ENCODE measurements at regions not wholly inside any gene's neighbourhood (a gene's known extent, or its start where the extent isn't known, plus 50 kb on each side); places are given as distances from the start of the nearest gene placed in this dataset.

DNA sequence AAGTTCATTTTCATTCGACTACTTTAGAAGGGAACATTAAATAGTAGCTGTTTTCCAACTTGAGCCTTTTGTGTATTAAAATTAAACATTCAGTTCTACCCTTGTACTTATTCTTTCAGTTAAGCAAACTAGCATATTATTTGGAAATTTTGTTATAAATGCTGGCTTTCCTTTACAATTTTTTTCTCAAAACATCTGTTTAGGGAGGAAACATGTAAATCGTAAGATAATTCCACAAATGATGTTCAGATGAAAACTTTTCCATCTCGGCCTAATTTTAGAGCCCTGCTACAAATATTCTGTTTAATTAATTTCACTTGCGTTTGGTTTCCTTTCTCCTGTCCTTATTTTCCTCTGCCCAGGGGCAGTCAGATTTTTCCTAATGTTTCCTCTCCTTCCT, 476.2 kb upstream of the RGMA start:
- DNase-seq (ENCODE audit: low read depth), result no peak
- TF ChIP-seq, protein P1, sequence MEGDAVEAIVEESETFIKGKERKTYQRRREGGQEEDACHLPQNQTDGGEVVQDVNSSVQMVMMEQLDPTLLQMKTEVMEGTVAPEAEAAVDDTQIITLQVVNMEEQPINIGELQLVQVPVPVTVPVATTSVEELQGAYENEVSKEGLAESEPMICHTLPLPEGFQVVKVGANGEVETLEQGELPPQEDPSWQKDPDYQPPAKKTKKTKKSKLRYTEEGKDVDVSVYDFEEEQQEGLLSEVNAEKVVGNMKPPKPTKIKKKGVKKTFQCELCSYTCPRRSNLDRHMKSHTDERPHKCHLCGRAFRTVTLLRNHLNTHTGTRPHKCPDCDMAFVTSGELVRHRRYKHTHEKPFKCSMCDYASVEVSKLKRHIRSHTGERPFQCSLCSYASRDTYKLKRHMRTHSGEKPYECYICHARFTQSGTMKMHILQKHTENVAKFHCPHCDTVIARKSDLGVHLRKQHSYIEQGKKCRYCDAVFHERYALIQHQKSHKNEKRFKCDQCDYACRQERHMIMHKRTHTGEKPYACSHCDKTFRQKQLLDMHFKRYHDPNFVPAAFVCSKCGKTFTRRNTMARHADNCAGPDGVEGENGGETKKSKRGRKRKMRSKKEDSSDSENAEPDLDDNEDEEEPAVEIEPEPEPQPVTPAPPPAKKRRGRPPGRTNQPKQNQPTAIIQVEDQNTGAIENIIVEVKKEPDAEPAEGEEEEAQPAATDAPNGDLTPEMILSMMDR (conservative IDR thresholded peaks at IDR 0.05; ENCODE audit: low read length), result no peak
- no peak overlapping the region for H3K4me3 ChIP-seq (ENCODE audit: low read length)

DNA sequence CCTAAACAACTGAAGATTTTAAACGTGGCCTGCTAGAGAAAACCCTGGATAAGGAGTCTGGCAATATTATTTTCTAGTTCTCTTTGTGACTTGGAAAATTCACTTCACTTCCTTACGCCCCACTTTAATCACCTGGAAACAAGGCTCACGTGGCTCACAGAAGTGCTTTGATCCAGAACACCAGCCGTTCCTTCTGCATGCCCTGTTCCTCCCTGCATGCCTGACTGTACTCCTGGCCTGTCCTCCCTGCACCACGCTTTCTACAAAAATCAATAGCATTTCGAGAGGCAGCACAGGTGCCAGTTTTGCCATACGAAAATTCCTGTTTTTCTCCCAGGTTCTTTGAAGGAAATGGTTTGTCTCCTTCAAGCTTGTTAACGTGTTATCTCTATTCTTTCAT, 474.2 kb upstream of the RGMA start:
- no peak for DNase-seq (ENCODE audit: low read depth)
- TF ChIP-seq, protein P1 (conservative IDR thresholded peaks at IDR 0.05; ENCODE audit: low read length), result no peak
- no peak overlapping the region for H3K4me3 ChIP-seq (ENCODE audit: low read length)

DNA sequence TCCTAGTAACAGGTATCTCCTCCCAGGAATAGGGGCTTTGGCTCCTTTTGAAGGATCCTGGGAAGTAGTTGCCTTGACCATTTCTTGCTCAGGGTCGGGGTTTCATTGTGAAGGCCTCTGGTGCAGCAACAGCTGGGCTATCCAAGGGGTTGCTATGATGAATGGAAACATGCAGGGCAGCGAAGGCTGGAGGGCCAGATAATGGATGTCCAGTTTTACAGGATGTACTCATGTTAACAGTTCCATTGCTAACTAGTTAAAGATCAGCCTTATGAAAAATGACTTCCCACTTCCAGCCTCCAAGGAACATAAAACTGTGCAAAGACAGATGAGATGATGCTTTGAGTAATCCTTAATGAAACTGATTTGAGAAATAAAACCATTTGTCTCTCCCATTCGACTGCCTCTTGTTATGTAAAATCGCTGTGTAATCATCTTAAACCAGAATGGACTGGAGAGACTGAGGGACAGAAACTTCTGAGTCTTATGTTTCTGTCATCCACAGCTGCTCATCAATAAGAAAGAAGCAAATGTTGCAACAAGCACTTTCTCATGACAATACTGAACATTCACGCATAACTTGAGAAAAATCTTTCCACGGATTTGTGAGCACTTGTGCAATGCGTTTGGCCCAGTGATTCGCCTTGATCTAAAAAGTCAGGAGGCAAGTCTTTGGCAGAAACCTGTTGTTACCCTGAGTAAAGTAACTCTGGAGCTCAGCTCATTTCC, 473.5 kb upstream of the RGMA start:
- DNase-seq (ENCODE audit: low read depth), result no peak
- TF ChIP-seq, protein P1 (conservative IDR thresholded peaks at IDR 0.05; ENCODE audit: low read length), result no peak
- no peak overlapping the region for H3K4me3 ChIP-seq (ENCODE audit: low read length)

DNA sequence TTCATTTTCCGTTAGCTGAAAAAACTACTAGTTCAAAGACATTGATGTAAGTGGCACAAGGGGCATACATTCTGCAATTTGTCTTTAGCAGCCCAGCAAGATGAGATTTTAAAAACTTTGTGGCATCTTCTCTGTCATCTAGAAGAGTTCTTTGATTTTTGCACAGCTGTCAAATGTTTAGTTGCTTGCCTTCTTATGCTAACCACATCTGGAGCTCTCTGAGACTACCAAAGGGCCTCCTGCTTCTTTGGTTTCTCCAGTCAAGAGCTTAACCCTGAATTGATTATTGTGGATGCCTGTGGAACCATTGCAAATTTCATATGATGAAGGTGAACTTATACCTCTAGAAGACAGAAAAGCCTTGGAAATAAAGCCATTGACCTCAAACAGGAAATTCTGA, 468.7 kb upstream of the RGMA start:
- TF ChIP-seq, protein P1 (conservative IDR thresholded peaks at IDR 0.05; ENCODE audit: low read length), result no peak
- DNase-seq (ENCODE audit: low read depth), result no peak
- H3K4me3 ChIP-seq (ENCODE audit: low read length), result no peak overlapping the region

DNA sequence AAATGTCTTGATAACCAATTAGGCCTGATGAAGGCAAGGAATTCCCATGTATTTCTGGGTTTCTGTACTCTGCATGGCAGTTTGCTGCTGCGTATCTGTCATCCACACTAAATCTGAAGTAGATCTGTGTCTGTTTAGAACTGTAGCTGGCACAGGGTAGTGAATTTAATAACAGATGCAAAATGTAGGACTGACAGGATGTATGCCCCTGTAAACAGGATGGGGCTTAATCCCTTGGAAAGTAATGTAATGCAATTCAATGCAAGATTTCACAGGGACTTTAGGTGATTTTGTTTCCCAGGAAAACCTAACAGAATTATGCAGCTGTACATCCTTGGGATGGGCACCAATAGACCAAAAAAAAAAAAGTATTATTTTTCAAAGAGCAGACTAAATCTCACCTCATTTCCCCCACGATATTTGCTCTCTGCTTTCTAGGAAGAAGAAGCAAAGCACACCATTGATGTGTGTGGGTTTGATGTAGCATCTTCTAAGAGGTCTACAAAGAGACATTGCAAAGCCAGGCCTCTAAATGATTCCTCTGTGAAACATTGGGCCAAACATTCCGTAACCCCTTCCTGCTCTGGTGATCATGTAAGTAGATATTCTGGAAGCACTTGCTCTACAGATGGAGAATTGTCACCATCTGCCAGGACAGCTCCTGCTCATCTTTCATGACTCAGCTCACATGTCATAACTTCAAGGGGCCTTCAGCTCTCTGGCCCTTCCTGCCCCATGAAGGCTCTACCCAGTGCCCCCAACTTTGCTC, 464.3 kb upstream of the RGMA start:
- no peak overlapping the region for H3K4me3 ChIP-seq (ENCODE audit: low read length)
- TF ChIP-seq, protein P1 (conservative IDR thresholded peaks at IDR 0.05; ENCODE audit: low read length), result no peak
- no peak for DNase-seq (ENCODE audit: low read depth)

DNA sequence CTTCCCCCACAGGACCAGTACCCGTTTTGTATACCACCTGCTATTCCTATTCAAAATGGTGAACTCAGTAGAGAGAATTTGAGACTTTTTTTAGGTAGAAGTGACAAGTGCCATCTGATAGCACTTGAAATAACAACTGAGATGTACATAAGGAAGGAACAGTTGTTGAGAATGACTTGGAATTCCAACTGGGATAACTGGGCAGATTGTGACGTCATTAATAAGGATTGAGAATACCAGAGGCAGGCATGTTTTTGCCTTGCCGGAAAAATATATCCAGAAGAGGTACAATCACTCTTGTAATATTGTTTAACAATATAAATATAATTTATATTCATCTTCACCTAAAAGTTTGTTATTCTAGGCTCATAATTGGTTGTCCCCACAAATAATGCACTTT, 454.1 kb upstream of the RGMA start:
- H3K4me3 ChIP-seq (ENCODE audit: low read length), result no peak overlapping the region
- DNase-seq (ENCODE audit: low read depth), result no peak
- TF ChIP-seq, protein P1 (conservative IDR thresholded peaks at IDR 0.05; ENCODE audit: low read length), result no peak
